Germinal center (tissue), 1 donor: ENCODE measurements at regions not wholly inside any gene's neighbourhood (a gene's known extent, or its start where the extent isn't known, plus 50 kb on each side); places are given as distances from the start of the nearest gene placed in this dataset.

ENCODE experiments used
- DNase-seq: peaks from one replicate; pipeline ENCODE4 v3.0.0; 2012; ENCODE audit warnings: mixed read lengths, low spot score

DNA sequence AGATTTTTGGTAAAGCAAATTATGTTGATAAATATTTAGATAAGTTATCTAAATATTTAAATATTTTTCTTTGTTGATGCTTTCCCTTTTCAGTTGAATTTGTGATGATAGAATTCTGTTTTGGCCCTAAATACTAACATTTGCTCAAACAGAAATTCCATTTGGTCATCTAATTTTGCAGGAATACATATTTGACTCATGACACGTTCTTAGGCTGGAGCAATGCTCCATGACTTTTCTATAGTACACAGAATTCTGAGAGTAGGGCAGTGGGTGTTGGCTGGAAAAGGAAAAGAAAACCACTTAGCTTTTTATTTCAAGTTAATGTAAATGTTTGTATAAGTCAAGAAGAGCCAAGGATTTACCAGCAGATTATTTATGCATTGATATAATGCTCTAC is 58.6 kb upstream of the GK2 start:
- no peak for DNase-seq
